Activated T-cell treated with anti-CD3 and anti-CD28 coated beads for 48 hours (primary cell): ENCODE measurements at regions not wholly inside any gene's neighbourhood (a gene's known extent, or its start where the extent isn't known, plus 50 kb on each side); places are given as distances from the start of the nearest gene placed in this dataset.
"Not testable (repeated sequence)": the region's sequence is repeated elsewhere in the genome, so short reads cannot be mapped to it uniquely, and the experiment has no call there.

Source experiments
- DNase-seq: peaks from one replicate; pipeline ENCODE4 v3.0.0-alpha.2; 2020; ENCODE audit warnings: low read depth

DNA sequence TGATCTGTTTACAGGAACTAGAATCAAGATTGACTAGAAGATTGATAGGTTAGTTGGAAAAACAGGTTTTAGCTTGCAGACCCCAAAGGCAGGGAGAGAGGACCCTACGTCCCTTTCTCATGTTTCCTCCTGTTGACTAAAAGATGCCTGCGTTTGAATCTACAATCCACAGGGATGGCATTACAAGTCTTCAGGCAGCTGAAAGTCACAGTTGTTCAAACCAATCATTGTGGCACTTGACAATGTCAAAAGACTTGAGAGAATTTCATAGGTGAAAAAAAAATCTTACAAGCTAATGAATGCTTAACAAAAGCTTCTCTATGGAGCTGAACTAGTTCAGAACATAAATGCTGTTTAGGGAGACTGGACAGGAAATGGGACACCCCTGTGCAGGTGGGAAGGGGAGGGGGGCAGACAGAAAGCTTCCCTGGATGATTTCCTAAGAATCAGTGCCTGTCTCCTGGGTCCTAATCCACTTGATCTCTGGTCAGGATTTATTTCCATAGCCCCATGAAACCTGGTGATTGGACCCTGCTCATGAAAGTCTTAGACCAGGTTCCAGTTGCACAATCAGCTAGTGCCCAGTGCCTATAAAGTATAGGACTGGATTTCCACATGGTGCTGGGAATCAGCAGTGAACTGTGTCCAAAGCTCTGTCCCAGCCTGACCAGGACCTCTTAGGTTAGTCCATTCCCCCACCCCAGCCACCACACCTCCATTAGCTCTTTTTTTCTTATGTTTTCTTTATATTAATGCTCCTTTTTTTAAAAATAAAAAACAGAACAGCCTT lies 91.6 kb upstream of the BCAR3 start:
- DNase-seq, result no peak

DNA sequence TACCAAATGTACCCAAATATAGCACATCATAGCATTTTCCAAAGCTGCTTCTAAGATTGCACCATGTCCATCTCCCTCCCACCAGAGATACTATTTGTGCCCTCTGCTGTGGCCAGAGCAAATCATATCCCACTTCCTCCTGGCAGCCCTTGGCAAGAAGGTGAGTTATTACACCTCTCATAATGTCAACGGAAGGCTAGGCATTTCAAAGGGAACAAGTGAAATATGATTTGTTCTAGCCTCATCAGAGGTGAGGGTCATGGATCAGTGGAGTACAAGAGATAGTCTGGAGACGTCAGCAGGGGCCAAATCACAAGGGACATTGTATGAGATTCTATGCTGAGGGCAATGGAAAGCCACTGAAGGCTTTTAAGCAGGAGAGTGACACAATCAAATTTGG lies 90.2 kb upstream of the BCAR3 start:
- DNase-seq, result no peak

DNA sequence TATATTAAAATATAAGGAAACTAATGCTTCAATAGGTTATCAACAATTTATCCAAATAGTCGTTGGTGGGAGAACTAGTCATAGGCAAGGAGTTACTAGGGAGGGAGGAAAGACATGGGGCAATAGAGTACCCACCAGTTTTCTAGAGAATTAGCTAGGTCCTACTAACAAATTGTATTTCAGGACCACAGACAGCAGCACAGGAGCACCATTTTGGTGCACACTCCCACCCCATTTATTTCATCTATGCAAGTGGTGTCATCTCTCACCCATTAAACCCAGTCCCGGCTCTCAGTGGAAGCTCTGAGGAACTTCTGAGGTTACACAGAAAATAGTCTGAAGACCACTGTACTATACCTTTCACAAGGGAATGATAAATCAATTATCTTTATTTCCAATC lies 89.0 kb upstream of the BCAR3 start:
- DNase-seq, result no peak

DNA sequence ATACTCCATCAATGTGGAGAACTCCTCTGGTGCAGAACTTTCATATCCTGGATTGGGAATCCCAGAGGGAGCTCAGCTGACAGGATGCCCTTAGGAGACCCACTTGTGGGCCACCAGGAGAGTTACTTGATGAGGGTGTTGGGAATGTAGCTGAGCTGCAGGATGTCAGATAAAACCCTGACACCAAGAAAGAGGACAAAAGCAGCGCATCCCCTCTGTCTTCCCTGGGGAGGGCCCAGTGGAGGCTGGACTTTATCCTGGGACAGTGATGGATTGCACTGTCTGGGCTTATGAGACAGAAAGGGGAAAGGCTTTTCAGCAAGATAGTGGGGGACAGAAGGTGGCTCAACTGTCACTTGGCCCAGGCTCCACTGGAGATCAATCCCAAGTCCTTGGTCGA lies 88.1 kb upstream of the BCAR3 start:
- no peak for DNase-seq

- DNase-seq, result no peak
These were observed 86.8 kb upstream of the BCAR3 start for GRCh38 chr1:93768380-93768863.

- DNase-seq, result no peak
These were observed 84.8 kb upstream of the BCAR3 start for GRCh38 chr1:93766451-93766850.

DNA sequence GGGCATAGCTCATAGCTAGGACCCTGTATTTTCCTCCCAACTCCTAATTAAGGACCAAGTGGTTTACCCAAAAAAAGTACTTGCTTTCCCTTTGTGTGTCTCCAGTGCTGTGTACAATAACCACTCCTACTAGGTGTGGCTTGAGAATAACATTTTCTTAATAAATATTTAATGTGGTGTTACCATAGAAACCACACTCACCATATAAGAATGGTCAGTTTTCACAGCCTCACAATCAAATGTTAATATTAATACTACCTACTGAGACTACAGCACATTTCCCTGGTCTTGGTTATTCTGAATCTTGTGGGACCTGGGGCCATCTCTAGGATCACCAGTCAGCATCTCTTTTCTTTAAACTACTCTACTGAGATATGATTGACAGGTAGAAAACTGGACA lies 83.5 kb upstream of the BCAR3 start:
- no peak for DNase-seq

GRCh38 chr1:93764366-93764750 lies 82.7 kb upstream of the BCAR3 start:
- DNase-seq, result no peak

DNA sequence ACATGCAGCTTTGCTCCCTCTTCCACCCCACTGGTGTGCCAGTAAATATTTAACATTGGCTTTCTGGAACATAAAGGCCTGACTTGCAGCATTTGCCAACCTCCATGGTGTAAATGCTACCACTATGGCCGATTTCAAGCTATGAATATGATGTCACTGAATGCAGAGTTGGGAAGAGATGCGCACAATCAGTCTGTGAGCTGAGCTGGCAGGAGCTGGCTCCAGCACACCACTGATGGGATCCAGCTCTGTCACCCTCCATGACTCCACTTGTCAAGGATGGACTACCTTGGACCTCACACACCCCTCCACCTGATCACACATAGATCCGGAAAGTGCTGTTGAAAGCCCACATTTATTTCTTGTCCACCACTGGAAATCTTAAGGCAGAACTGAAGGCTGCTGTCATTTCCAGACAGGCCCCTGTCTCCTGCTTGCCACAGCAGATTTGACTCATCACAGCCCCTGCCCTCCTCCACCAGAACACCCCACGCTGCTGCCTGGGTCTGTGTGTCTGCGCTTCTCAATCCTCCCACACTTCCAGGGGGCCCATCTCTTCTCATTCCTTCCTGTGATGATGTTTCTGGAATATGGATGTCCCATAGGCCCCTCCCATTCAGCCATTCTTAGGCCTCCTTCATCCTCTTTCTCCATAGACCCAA lies 82.2 kb upstream of the BCAR3 start:
- DNase-seq, result no peak

- DNase-seq, result peak; percentile 8
These were observed 77.3 kb upstream of the BCAR3 start for GRCh38 chr1:93758842-93759515.

- DNase-seq, result no peak
These were observed 75.8 kb upstream of the BCAR3 start for GRCh38 chr1:93757256-93758036.

DNA sequence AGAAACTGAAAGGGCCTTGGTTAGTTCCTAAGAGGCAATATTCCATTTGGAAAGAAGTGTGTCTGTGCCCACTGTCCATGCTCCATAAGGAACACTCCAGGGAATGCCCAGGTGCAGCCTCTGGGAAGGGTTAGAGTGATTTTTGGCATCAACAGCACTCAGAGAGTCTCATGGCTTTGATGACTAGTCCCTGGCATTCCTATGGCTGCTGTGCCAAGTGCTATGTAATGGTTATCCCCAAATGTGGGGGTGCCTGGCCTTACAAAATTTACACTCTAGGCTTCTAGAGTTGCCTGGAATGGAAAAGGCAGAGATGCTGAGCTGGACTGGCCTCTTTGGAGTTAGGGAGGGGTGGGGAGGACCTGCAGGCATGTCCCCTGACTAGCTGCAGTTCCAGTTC lies 75.0 kb upstream of the BCAR3 start:
- DNase-seq, result no peak

DNA sequence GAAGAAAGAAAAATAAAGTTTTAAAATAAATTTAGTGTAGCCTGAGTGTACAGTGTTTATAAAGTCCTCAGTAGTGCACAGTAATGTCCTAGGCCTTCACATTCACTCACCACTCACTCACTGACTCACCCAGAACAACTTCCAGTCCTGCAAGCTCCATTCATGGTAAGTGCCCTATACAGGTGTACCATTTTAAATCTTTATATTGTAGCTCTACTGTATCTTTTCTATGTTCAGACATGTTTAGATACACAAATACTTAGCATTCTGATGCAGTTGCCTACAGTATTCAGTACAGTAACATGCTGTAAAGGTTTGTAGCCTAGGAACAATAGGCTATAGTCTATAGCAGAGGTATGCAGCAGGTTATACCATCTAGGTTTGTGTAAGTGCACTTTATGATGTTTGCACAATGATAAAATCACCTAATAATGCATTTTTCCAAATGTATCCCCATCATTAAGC lies 73.6 kb upstream of the BCAR3 start:
- not testable (repeated sequence) for DNase-seq

DNA sequence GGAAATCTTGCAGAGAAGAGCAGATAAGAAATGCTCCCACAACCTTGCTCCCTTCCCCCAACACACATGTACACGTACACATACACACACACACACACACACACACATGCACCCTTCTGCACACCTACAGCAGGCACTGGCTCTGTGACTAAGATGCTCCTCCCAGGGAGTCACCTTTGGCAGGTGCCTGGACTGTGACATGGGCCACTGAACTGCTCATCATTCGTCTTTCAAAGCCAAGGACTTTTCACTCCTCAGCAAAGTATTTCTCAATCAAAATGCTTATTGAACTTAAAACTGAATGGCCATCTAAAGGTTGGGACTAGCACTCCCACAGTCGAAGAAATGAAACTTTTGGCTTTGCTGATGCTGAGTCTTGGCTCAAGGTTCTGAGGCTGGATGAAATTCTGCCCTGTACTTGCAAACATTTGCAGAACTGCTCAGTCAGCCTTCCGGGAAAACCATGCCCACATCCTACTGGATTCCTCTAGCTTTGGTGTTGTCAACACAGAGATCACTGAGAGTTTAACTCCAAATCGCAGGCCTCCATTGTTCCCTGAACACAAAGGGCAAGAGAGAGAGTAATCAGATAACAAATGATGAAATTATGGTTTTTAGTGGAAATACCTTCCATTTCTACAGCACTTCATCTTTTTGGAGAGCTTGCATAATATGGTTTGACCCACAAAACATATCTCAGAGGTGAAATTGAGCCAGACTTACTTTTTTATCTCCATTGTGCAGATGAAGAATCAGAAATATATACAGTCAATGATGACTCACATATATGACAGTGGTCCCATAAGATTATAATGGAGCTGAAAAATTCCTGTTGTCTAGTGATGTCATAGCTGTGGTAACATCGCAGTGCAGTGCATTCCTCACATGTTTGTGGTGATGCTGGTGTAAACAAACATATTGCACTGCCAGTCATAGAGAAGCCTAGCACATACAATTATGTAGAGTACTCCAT lies 72.4 kb upstream of the BCAR3 start:
- no peak for DNase-seq

DNA sequence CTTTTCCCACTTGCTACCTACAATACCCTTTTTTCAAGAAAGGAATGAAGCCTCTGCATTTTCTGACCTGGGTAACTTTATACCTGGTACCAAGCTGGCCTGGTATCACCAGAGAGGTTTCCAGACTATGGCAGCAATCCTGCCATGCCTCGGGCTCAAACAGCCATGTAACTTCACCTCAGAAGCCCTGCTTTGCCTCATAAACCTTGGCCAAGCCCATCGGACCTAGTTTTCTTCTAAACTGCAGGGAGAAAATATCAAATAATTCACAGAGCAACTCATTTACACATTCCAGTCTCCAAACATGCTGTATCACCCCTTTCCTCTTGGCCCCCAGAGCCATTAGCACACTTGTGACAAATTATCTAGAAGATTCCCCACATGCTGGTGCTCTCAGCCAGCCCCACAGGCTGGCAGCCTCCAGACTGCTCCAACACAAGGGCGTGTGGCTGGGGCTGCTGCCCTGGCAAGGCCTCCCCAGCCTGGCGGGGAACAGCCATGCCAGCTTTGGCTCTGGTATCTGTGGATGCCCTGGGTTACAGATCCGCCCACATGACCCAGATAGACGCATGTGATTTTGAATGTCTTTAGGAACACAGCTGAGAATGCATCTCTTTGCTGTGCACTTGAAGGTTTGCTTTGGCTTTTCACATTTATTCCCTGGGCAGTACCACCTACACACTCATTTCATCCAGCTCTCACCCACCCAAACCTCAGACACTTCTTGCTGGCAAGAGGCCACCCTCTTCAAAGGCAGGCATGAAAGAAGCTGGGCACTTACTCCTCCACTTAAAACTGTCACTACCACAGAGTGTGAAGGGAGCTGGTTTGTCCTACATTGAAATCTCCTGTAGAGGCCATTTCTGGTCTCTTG lies 70.0 kb upstream of the BCAR3 start:
- no peak for DNase-seq

GRCh38 chr1:93750955-93751354 lies 69.3 kb upstream of the BCAR3 start:
- no peak for DNase-seq

DNA sequence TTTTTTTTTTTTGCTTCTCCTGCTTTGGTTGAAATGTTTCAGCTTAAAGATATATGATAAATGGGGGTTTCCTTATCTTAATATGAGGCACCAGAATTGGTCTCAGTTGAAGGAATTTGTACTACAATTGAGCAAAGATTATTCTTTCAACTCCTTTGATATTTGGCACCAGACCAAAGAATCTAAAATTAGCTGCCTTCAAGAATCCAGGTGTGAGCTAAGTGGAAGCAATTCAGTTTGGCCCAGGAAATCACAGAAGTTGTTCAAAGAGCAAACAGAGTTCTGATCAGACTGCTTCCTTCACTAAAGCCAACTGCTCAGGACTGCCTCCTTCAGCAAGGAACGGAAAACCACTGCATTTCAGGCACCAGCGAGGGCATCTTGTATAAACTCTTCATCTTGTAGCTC lies 68.3 kb upstream of the BCAR3 start:
- DNase-seq, result no peak

DNA sequence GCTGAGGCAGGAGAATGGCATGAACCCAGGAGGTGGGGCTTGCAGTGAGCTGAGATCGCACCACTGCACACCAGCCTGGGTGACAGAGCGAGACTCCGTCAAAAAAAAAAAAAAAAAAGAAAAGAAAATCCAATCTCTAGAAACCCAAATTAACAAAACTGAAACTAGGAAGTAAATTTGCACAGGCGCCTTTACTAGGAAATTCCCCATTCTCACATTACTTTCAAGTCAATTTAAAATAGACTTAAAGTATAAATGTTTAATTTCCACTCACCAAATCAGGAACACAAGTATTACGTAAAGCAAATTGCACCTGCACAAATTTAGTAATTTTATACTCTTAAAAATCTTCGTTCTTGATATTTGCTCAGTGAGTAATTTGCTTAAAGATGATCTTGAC lies 67.8 kb upstream of the BCAR3 start:
- no peak for DNase-seq

DNA sequence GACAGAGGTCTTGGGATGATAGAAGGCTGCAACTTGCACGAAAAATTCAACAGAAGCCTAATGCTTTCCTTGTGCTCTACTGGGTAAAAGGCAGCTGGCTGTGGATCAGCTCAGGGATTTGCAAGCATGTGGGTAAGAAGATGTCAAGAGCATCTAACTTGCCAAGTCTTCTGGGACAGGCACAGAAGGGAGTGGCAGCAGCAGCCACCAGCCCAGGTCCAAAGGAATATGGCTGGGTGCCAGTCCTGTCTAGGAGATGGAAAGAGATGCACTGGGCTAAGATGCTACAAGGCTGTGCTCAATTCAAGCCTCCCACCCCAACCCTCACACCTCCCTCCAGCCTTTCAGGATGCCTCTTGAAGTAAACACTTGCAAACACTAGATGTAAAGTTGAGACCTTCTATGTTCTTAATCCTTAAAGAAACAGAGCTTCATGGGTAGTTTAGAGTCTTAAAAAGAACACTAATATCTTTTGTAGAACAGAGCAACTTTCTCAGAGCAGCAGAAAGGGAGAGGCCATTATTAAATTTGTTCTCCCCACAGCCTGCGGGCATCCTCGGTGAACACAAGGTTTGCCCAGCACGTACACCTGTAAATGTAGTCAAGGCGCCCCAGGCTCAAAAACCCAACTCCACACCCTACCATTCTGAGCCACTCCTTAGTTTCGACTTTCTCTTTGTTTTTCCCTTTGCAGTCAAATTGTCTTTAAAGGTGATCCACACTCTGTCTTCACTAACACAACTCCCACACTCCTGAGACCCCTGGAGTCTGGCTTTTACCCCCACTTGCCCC lies 64.6 kb upstream of the BCAR3 start:
- DNase-seq, result no peak
